Astrocyte (in vitro differentiated cells and primary cell): ENCODE measurements at regions not wholly inside any gene's neighbourhood (a gene's known extent, or its start where the extent isn't known, plus 50 kb on each side); places are given as distances from the start of the nearest gene placed in this dataset.

Experiments
- CTCF ChIP-seq: IDR thresholded peaks from 2 replicates; pipeline ENCODE4 v1.5.1; 2011; ENCODE audit warnings: low read depth, mild to moderate bottlenecking, inconsistent platforms, low read length, moderate library complexity; ENCODE audit not compliant: insufficient read depth
- EZH2 ChIP-seq: IDR thresholded peaks from 2 replicates; pipeline ENCODE4 v1.6.1; 2012; ENCODE audit warnings: mild to moderate bottlenecking, low read length, inconsistent platforms; ENCODE audit not compliant: insufficient read depth

GRCh38 chr4:158098802-158099201 lies 74.0 kb downstream of the GASK1B start:
- no peak for TF ChIP-seq CTCF
- TF ChIP-seq EZH2, result no peak
